HuH-7 (cell line): ENCODE measurements at regions not wholly inside any gene's neighbourhood (a gene's known extent, or its start where the extent isn't known, plus 50 kb on each side); places are given as distances from the start of the nearest gene placed in this dataset.
"Not testable (repeated sequence)": the region's sequence is repeated elsewhere in the genome, so short reads cannot be mapped to it uniquely, and the experiment has no call there.

Experiments used
- DNase-seq: peaks from one replicate; pipeline ENCODE4 v3.0.0; 2011; ENCODE audit warnings: low spot score

- DNase-seq: no peak
Measured at GRCh38 chr2:44086629-44087028, 82.0 kb upstream of the PPM1B start.

DNA sequence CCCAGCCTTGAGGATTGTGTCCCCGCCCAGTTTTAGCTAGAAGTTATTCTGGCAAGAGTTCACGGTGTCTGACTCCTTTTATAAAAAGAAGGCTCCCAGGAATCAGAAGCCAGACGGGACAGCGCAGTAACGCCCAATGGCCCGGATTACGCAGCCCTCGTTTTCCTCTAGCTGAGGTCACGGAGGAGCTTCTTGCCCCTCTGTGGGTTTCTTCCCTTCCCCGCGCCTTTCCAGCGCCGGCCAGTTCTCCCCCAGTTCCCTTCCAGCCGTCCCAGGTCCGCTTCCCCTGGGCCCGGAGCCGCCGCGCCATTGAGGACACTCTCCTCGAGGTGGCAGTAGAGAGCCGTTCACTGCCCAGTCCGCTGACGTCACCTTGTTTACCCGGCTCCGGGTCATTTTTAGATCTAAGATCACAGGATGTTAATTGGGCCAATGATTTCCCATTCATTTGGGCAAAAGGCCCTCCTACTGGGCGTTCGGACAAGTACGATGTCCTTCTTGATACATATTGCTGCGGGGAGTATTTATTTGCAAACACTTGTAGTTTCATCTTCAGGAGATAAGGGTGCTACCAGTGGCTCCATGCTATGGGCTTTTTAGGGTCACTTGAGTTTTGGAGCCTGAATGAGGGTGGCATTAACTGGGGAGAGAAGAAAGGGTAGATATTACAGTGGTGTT is 81.5 kb upstream of the PPM1B start:
- DNase-seq: peak; percentile 77

- DNase-seq: no peak
Measured at GRCh38 chr2:44087714-44088092, 81.0 kb upstream of the PPM1B start.

GRCh38 chr2:44092519-44092918 is 76.2 kb upstream of the PPM1B start:
- not testable (repeated sequence) for DNase-seq

GRCh38 chr2:44093970-44094369 is 74.7 kb upstream of the PPM1B start:
- DNase-seq: no peak

DNA sequence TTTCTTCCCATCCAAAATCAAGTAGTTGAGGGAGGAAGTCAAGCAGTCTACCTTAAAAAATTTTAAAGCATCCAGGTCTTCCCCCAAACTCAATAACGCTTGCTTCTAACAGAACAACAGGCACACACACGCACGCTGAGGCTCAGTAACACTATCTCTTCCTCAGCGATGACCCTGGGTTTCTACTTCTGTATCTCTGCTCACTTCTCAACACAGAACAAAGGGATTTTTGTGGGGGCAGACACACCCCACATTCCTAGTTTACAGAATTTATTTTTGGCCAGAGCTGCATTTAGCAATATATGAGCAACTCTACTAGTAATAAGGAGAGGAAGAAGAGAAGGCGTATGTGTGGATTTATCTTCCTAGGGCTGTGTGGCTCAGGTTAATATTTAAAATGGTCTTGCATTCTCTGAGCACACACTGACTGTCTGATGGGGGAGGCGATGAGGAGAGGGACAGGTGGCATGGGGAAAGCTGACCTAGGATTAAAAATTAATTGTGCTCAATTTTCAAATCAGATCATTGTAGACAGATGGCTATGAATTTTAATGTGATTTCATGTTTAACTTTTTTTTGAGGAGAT is 71.3 kb upstream of the PPM1B start:
- no peak for DNase-seq

DNA sequence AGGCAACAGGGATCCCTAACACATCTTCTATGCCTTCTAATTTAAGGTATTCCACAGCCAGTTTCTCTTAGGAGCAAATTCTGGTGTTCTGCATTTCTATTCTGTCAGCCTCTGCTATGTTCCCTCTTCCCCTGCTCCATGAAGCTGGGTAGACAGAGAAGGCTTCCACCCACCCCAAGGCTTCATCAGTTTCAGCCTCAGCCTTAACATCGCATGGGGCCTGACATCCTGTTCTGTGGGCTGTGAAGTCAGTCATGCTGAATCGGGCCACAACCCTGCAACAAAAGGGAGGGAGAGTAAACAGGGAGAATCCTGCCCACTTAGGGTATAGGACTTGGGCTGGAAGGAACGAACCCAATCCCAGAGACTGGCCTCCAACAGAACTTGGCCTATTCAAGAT is 70.6 kb upstream of the PPM1B start:
- no peak for DNase-seq

GRCh38 chr2:44098891-44099290 is 69.8 kb upstream of the PPM1B start:
- DNase-seq: no peak

DNA sequence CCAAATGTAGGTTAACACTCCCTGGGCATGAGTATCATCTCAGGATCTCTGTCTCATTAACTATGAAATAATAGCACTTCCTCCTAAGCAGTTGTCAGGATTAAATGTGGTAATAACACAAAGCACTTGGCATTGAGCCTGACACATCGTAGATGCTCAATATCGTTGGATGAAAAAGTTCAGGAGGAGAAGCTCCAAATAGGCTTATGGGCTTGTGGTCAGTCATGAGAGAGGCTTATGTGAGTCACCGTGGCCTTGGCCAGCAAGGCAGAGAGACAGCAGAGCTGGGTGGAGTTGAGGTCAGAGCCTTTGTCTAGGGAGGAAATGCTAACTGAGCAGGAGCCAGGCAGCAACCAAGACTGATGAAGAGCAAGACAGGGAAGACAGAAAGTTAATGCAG is 68.3 kb upstream of the PPM1B start:
- no peak for DNase-seq

GRCh38 chr2:44101246-44101645 is 67.4 kb upstream of the PPM1B start:
- no peak for DNase-seq

- no peak for DNase-seq
Measured at GRCh38 chr2:44102790-44103562, 65.7 kb upstream of the PPM1B start.

GRCh38 chr2:44103639-44104038 is 65.0 kb upstream of the PPM1B start:
- DNase-seq: no peak

DNA sequence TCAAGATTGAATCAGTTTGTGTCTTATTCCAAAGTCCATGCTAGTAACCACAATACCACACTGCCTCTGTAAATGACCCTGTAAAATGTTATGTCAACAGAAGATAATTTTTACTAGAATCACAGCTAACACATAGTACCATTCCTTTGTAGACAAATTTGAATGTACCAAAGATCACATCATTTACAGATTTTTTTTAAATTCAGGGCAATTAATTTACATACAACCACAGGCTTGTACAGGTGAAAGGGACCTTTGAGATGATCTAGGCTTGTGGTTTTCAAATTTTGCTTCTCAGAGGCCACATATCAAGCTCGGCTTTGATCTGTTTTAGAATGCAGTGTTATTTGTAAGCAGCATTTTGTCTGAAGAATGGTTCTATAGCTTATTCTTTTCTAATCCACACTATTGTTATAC is 63.8 kb upstream of the PPM1B start:
- DNase-seq: no peak

DNA sequence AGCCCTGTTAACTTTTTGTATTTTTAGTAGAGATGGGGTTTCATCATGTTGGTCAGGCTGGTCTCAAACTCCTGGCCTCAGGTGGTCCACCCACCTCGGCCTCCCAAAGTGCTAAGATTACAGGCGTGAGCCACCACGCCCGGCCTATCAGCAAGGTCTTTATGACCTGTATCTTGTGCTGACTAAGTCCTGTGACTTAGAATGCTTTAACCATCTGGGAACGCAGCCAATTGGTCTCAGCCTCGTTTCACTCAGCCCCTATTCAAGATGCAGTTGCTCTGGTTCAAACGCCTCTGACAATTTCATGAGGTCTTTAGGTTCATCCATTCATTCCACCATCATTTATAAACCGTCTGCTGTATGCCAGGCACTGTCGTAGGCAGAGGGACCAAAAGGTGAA is 62.2 kb upstream of the PPM1B start:
- DNase-seq: not testable (repeated sequence)

DNA sequence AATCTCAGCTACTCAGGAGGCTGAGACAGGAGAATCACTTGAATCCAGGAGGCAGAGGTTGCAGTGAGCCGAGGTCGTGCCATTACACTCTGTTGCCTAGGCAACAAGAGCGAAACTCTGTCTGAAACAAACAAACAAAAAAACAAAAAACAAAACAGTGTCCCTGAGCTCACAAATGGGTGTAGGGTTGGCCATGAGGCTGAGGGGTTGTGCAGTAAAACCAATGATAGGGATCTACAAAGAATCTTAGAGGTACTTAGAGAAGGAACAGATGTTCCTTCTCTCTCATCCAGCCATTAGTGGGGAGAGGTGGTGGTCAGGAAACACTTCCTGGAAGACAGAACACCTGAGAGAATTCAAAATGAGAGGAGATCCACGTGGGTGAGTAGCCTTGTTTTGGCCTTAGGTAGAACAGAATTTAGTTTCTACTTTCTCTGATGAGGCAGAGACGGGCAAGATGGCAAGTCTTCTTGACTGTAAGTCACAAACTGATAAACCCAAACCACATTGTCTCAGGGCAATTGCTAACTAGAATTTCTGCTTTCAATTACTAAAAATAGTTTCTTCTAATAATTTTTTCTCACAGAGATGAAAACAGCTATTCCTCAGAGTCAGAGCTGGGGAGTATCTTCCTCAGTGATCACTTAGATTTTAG is 61.5 kb upstream of the PPM1B start:
- no peak for DNase-seq

DNA sequence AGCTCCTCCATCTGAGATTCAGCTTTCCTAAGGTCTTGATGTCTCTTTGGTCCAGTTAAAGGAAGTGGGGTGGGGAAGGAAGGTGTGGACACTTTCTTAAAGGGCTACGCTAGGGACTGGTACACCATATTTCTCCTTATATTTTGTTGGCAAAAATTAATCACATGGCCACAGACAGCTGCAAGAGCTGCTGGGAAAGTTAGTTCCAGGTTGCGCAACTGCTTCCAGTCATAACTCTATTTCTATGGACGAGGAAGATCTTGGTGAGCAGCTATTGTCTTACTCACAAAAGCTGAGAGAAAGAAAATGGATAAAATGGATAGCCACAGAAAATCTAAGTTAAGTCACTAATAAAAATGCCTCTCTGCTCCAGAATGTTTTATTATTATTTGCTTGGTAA is 60.7 kb upstream of the PPM1B start:
- DNase-seq: no peak

GRCh38 chr2:44109166-44109565 is 59.5 kb upstream of the PPM1B start:
- no peak for DNase-seq

DNA sequence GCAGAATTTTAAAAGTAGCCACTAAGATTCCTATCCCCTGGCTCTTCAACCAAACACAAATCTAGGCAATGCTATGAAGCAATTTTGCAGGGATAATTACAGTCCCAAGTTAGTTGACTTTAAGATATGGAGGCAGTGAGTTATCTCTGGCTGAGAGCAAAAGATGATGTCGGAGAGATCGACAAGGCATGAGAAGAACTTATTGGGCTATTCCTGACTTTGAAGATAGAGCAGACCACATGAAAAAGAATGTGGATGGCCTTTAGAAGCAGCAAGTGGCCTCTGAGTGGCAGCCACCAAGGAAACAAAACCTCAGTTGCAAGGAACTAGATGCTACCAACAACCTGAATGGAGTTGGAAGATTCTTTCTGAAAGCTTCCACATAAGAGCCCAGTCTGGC is 58.2 kb upstream of the PPM1B start:
- no peak for DNase-seq

GRCh38 chr2:44112096-44112495 is 56.6 kb upstream of the PPM1B start:
- no peak for DNase-seq

DNA sequence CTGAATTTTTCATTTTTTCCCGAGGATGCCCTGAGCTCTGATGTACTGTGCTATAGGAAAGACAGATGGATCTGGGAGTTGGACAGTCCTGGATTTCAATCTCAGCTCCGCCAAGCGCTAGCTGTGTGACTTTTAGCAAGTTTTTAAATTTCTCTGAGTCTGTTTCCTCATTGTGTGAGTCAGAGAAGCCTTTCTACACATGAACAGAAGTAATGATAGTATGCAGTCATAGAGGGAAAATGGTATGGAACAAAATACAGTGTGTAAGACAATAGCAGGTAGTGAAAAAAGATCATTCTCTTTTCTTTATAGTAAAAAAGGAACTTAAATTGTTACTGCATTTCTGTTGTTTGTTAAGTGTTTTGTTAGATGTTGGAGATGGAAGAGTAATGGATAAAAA is 52.4 kb upstream of the PPM1B start:
- DNase-seq: no peak

DNA sequence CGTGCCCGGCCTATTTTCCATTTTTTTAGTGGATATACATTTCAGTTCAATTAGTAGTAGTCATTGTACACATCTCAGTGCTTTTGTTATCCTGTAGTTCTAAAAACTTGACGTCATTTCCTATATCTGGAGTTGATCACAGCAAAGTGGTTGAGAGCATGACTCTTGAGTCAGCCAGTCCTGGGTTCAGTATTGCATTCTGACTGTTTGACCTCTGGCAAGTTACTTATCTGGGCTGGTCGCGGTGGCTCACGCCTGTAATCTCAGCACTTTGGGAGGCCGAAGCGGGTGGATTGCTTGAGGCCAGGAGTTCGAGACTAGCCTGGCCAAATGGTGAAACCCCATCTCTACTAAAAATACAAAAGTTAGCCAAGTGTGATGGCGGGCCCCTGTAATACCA is 50.4 kb upstream of the PPM1B start:
- DNase-seq: no peak
